HG02759 (cell line): ENCODE measurements at regions not wholly inside any gene's neighbourhood (a gene's known extent, or its start where the extent isn't known, plus 50 kb on each side); places are given as distances from the start of the nearest gene placed in this dataset.
"Not testable (repeated sequence)": the region's sequence is repeated elsewhere in the genome, so short reads cannot be mapped to it uniquely, and the experiment has no call there.

Experiments
- ATAC-seq: cut with Tn5 transposase; IDR thresholded peaks from one replicate; pipeline ENCODE4 v1.9.1; 2021; ENCODE audit warnings: mild to moderate bottlenecking, moderate library complexity; ENCODE audit not compliant: unreplicated experiment

GRCh38 chr6:113659762-113660404 lies 197.3 kb upstream of the MARCKS start:
- no peak for ATAC-seq

GRCh38 chr6:113660819-113661218 lies 196.3 kb upstream of the MARCKS start:
- ATAC-seq: no peak

- no peak for ATAC-seq
Observed at GRCh38 chr6:113662093-113662665, 195.0 kb upstream of the MARCKS start.

GRCh38 chr6:113662688-113663333 lies 194.3 kb upstream of the MARCKS start:
- peak; percentile 62 for ATAC-seq

- no peak for ATAC-seq
Observed at GRCh38 chr6:113664909-113665308, 192.2 kb upstream of the MARCKS start.

- no peak for ATAC-seq
Observed at GRCh38 chr6:113668641-113669408, 188.3 kb upstream of the MARCKS start.

- no peak for ATAC-seq
Observed at GRCh38 chr6:113669606-113670005, 187.5 kb upstream of the MARCKS start.

GRCh38 chr6:113671421-113671820 lies 185.7 kb upstream of the MARCKS start:
- ATAC-seq: no peak

- no peak for ATAC-seq
Observed at GRCh38 chr6:113672491-113673149, 184.5 kb upstream of the MARCKS start.

- no peak for ATAC-seq
Observed at GRCh38 chr6:113674075-113674474, 183.1 kb upstream of the MARCKS start.

- no peak for ATAC-seq
Observed at GRCh38 chr6:113676057-113676456, 181.1 kb upstream of the MARCKS start.

- no peak for ATAC-seq
Observed at GRCh38 chr6:113676968-113677367, 180.2 kb upstream of the MARCKS start.

GRCh38 chr6:113679051-113679450 lies 178.1 kb upstream of the MARCKS start:
- no peak for ATAC-seq

GRCh38 chr6:113680301-113680700 lies 176.8 kb upstream of the MARCKS start:
- no peak for ATAC-seq

- ATAC-seq: no peak
Observed at GRCh38 chr6:113683968-113684367, 173.2 kb upstream of the MARCKS start.

- ATAC-seq: no peak
Observed at GRCh38 chr6:113684382-113684901, 172.7 kb upstream of the MARCKS start.

- no peak for ATAC-seq
Observed at GRCh38 chr6:113686049-113686448, 171.1 kb upstream of the MARCKS start.

- ATAC-seq: not testable (repeated sequence)
Observed at GRCh38 chr6:113689620-113690019, 167.5 kb upstream of the MARCKS start.

- peak; percentile 74 for ATAC-seq
Observed at GRCh38 chr6:113690281-113691259, 166.6 kb upstream of the MARCKS start.

GRCh38 chr6:113691260-113691656 lies 165.9 kb upstream of the MARCKS start:
- ATAC-seq: no peak
